ENCODE measurements at regions not wholly inside any gene's neighbourhood (a gene's known extent, or its start where the extent isn't known, plus 50 kb on each side); places are given as distances from the start of the nearest gene placed in this dataset.
"Not testable (repeated sequence)": the region's sequence is repeated elsewhere in the genome, so short reads cannot be mapped to it uniquely, and the experiment has no call there.

DNA sequence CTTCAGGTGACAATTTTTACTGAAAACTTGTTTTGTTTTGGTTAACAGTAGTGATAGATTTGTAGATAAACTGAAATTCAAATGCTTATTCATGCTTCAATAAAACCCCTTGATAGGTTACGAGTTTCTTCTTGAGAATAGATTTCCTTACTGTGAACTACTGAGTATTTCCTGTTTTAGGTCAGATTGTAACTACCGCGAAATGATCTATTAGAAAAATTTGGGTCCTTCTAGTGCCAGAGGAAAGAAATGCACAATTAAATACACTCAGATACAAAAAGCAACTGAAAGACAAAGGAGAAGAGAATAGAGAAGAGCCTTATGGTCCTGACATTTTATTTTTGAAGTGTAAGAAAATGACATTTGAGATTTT is 251.7 kb upstream of the TBL1XR1 start:
- DNase-seq: peak in 2 of 10 donors; percentile 9 to 10
- Mint-ChIP-seq H3K9me3 (no peaks in the 10 kb centered on the region), H3K4me3 (peak overlapping the region in 8 of 10 donors; percentile 32 to 73 (median 57)), H3K27ac (peak overlapping the region in 7 of 10 donors; percentile 2 to 79 (median 48)), H3K27me3 (no peaks in the 10 kb centered on the region), H3K36me3 (no peaks in the 10 kb centered on the region), H3K4me1 (peaks cover 2 to 17% (median 14%) of the 10 kb centered on the region in 4 donors)
- peak in 1 of 2 donors; percentile 35 for ATAC-seq
- POLR2A ChIA-PET: interaction anchor here (1.0 kb wide), 1 partner anchor 89 kb away, joined by 4 read pairs; no protein-coding TSS in a partner anchor

DNA sequence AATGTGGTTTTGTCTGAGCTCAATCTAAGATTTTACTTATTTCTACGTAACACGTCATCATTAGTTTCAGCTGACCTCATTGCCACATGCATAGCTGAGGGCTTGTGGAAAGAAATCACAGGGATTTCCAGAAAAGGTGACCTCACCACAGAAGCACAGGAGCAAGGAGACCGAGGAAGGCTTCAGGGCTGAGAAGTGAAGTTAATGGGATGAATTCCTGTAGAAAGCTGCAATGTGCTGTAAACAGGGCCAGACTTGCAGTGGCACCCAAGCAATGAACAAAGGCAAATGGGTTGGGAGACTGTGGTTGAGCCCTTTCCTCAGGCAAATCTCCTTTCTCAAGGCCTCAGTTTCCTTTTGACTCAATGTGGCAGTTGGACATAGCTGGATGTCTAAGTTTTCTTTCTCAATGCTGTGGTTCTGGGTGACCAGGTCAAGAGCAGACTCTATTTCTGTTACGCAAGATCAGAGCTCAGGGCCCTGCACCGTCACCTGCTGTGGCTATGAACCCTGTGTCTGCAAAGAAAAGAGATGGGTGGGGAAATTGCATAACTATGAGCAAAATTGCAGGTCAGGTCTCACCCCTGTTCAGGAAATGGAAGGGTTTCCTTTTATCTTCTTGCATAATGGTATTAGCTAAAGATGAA is 252.2 kb upstream of the TBL1XR1 start:
- ATAC-seq: no peak
- peak overlapping the region; percentile 4 to 87 (median 51) for H3K27ac Mint-ChIP-seq
- H3K4me3 Mint-ChIP-seq: peak overlapping the region in 8 of 10 donors; percentile 32 to 73 (median 58)
- H3K4me1 Mint-ChIP-seq: peaks cover 2 to 17% (median 14%) of the 10 kb centered on the region in 4 donors
- POLR2A ChIA-PET: interaction anchor here (1.0 kb wide), 1 partner anchor 90 kb away, joined by 4 read pairs; no protein-coding TSS in a partner anchor
- peak in 1 of 10 donors; percentile 2 for DNase-seq
- no peaks in the 10 kb centered on the region for H3K27me3 Mint-ChIP-seq
- no peaks in the 10 kb centered on the region for H3K9me3 Mint-ChIP-seq
- H3K36me3 Mint-ChIP-seq: no peaks in the 10 kb centered on the region

- Mint-ChIP-seq H3K4me1 (peaks cover 2 to 17% (median 14%) of the 10 kb centered on the region in 4 donors), H3K27me3 (no peaks in the 10 kb centered on the region), H3K4me3 (no peak overlapping the region), H3K9me3 (peaks cover 0 to 3% (median 0%) of the 10 kb centered on the region in 9 donors), H3K36me3 (no peaks in the 10 kb centered on the region), H3K27ac (no peak overlapping the region)
- DNase-seq (no peak), ATAC-seq (no peak)
- POLR2A ChIA-PET: no interaction called here
Measured at GRCh38 chr3:177451301-177451750, 254.0 kb upstream of the TBL1XR1 start.

GRCh38 chr3:177451864-177452830 is 254.9 kb upstream of the TBL1XR1 start:
- Mint-ChIP-seq H3K9me3 (peaks cover 0 to 8% (median 0%) of the 10 kb centered on the region in 9 donors), H3K4me3 (no peak overlapping the region), H3K27me3 (no peaks in the 10 kb centered on the region), H3K4me1 (peaks cover 2 to 17% (median 14%) of the 10 kb centered on the region in 4 donors), H3K27ac (no peak overlapping the region), H3K36me3 (no peaks in the 10 kb centered on the region)
- no peak for ATAC-seq
- no peak for DNase-seq
- POLR2A ChIA-PET: no interaction called here

DNA sequence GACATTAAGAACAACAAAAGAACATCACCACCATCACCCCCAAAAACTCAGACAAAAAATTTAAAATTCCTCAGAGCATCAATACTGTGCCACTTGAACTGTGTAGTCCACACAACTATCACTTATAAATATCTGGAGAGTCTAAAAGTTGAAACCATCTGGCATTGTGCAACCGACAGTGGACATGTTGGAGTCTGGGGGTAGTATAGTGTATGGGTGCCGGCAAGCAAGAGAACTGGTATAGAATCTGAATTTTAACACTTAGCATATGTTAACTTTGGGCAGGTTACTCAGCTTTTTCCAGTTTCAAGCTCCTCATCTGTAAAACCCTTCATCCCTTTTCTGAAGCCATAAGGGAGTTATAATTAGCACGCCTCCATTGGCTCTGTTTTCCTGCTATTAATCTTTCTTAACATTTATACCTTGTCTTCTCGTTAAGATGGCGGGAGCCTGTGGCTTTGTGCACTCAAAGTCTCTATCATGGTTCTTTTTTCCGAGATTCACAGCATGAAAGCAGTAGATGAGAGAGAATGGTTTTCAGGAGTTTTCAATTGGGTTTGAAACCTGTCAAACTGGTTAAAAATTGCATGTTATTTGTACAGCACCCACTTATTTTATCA is 255.7 kb upstream of the TBL1XR1 start:
- POLR2A ChIA-PET: no interaction called here
- Mint-ChIP-seq H3K36me3 (no peaks in the 10 kb centered on the region), H3K27me3 (no peaks in the 10 kb centered on the region), H3K4me1 (peaks cover 2 to 17% (median 14%) of the 10 kb centered on the region in 4 donors), H3K27ac (no peak overlapping the region), H3K4me3 (no peak overlapping the region), H3K9me3 (peaks cover 0 to 8% (median 0%) of the 10 kb centered on the region in 9 donors)
- ATAC-seq: no peak
- DNase-seq: no peak

DNA sequence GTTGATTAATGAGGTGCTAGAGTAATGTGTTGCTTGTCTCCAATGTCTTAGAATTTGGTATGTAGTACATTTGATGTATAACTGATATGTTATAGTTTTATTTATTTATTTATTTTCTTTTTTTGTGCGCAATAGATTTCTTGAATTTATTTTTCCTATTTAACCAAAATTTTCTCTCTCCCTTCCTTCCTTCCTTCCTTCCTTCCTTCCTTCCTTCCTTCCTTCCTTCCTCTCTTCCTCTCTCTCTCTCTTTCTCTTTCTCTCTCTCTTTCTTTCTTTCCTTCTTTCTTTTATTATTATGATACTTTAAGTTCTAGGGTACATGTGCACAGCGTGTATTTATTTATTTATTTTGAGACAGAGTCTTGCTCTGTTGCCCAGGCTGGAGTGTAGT is 256.2 kb upstream of the TBL1XR1 start:
- Mint-ChIP-seq H3K4me1 (peaks cover 2 to 14% (median 12%) of the 10 kb centered on the region in 4 donors), H3K4me3 (no peak overlapping the region), H3K36me3 (no peaks in the 10 kb centered on the region), H3K27me3 (no peaks in the 10 kb centered on the region), H3K27ac (no peak overlapping the region), H3K9me3 (peaks cover 0 to 8% (median 0%) of the 10 kb centered on the region in 9 donors)
- DNase-seq (no peak), ATAC-seq (no peak)
- POLR2A ChIA-PET: no interaction called here

DNA sequence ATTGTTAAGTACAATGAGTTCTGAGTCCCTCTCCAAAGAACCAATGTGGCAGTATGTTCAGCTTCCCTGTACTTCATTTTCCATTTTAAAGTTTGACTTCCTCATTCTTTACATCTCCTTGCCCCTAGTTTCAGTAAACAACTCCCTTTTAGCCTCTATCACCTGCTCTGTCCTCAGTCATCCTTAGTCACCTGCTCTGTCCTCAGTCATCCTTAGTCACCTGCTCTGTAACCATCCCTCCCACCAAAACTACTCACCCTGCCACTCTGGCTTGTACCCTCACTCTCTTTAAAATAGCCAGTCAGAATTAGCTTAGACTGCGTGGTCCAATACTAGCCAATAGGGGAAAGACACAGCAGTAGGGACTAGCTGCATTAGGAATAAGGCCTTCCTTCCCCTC is 259.9 kb upstream of the TBL1XR1 start:
- ATAC-seq, H3K9me3 Mint-ChIP-seq, H3K4me3 Mint-ChIP-seq, DNase-seq, H3K27ac Mint-ChIP-seq, H3K27me3 Mint-ChIP-seq, H3K4me1 Mint-ChIP-seq, POLR2A ChIA-PET, H3K36me3 Mint-ChIP-seq: not testable (repeated sequence)

DNA sequence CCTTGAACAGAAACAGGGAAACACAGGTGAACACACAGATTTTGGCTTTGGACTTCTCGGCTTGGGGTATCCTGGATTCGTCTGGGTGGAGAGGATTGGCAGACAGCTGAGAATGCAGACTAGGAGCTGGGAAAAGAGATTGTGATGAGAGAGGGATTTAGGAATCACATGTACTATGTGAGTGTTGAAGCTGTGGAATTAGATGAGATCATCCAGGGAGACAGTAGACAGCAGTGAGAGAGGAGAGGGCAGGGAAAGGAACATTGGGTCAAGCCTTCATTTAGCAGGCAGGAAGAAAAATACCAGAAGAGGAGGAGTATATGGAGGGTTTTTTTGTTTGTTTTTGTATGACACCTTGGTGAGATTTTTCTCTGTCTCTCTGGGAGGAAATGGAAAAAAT is 262.1 kb upstream of the TBL1XR1 start:
- DNase-seq: no peak
- Mint-ChIP-seq H3K27ac (no peak overlapping the region), H3K4me3 (no peak overlapping the region), H3K9me3 (peaks cover 0 to 8% (median 0%) of the 10 kb centered on the region in 9 donors), H3K27me3 (no peaks in the 10 kb centered on the region), H3K36me3 (no peaks in the 10 kb centered on the region), H3K4me1 (no peaks in the 10 kb centered on the region)
- ATAC-seq: no peak
- POLR2A ChIA-PET: interaction anchor here (0.5 kb wide), 1 partner anchor 12 kb away, joined by 4 read pairs; no protein-coding TSS in a partner anchor

- peaks cover 0 to 8% (median 0%) of the 10 kb centered on the region in 9 donors for H3K9me3 Mint-ChIP-seq
- H3K36me3 Mint-ChIP-seq: no peaks in the 10 kb centered on the region
- POLR2A ChIA-PET: no interaction called here
- DNase-seq: no peak
- H3K27me3 Mint-ChIP-seq: no peaks in the 10 kb centered on the region
- no peaks in the 10 kb centered on the region for H3K4me1 Mint-ChIP-seq
- no peak overlapping the region for H3K4me3 Mint-ChIP-seq
- no peak for ATAC-seq
- H3K27ac Mint-ChIP-seq: no peak overlapping the region
Measured at GRCh38 chr3:177460047-177460446, 262.8 kb upstream of the TBL1XR1 start.

- POLR2A ChIA-PET: no interaction called here
- H3K27ac Mint-ChIP-seq: no peak overlapping the region
- H3K9me3 Mint-ChIP-seq: peaks cover 0 to 3% (median 0%) of the 10 kb centered on the region in 9 donors
- H3K4me1 Mint-ChIP-seq: no peaks in the 10 kb centered on the region
- no peak overlapping the region for H3K4me3 Mint-ChIP-seq
- no peaks in the 10 kb centered on the region for H3K27me3 Mint-ChIP-seq
- ATAC-seq (no peak), DNase-seq (no peak)
- H3K36me3 Mint-ChIP-seq: no peaks in the 10 kb centered on the region
Measured at GRCh38 chr3:177461765-177462164, 264.5 kb upstream of the TBL1XR1 start.

DNA sequence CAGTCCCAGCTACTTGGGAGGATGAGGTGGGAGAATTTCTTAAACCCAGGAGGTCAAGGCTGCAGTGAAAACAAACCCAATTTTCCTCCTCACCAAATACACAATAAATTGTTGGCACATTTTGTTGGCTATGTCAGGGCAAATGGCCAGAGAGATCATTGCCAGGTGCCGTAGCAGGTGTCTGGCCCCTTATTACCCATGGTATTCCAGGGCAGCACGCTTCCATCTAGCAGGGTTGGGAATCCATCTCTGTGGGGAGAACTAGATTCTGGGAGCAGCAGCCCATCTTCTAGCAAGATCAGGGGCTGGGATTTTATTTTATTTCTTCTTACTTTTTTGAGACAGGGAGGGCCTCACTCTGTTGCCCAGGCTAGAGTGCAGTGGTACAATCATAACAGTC is 266.1 kb upstream of the TBL1XR1 start:
- DNase-seq, POLR2A ChIA-PET, H3K27me3 Mint-ChIP-seq, H3K36me3 Mint-ChIP-seq, H3K4me1 Mint-ChIP-seq, ATAC-seq, H3K27ac Mint-ChIP-seq, H3K4me3 Mint-ChIP-seq, H3K9me3 Mint-ChIP-seq: not testable (repeated sequence)

DNA sequence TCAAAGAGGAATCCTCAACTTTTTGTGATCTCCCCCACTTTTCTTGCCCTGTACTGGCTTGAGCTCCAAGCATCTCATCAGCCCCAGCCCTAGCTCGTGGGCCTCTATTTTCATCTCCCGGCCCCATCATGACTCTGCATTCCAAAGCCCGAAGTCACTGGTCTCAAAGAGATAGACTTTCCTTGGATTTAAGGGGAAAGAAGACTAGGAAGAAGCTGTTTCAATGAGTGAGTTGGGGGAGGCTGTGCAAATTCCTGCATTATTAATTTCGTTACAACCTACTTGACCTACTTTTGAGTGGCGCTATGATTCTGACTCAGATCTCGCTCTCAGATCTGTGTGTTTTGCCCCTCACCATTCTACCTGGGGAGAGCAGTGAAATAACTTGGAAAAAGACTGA is 266.6 kb upstream of the TBL1XR1 start:
- H3K9me3 Mint-ChIP-seq: no peaks in the 10 kb centered on the region
- H3K4me1 Mint-ChIP-seq: no peaks in the 10 kb centered on the region
- H3K27ac Mint-ChIP-seq: peak overlapping the region in 1 of 10 donors; percentile 47
- no peaks in the 10 kb centered on the region for H3K27me3 Mint-ChIP-seq
- H3K36me3 Mint-ChIP-seq: no peaks in the 10 kb centered on the region
- H3K4me3 Mint-ChIP-seq: no peak overlapping the region
- ATAC-seq (no peak), DNase-seq (no peak)
- POLR2A ChIA-PET: no interaction called here
